DMS153 treated with DMSO at 0.1 percent for 48 hours (cell line): ENCODE measurements at regions not wholly inside any gene's neighbourhood (a gene's known extent, or its start where the extent isn't known, plus 50 kb on each side); places are given as distances from the start of the nearest gene placed in this dataset.

Experiments
- DNase-seq: peaks from one replicate; lab custom pipeline; 2025; ENCODE audit not compliant: unreplicated experiment; lab: John Stamatoyannopoulos, UW

DNA sequence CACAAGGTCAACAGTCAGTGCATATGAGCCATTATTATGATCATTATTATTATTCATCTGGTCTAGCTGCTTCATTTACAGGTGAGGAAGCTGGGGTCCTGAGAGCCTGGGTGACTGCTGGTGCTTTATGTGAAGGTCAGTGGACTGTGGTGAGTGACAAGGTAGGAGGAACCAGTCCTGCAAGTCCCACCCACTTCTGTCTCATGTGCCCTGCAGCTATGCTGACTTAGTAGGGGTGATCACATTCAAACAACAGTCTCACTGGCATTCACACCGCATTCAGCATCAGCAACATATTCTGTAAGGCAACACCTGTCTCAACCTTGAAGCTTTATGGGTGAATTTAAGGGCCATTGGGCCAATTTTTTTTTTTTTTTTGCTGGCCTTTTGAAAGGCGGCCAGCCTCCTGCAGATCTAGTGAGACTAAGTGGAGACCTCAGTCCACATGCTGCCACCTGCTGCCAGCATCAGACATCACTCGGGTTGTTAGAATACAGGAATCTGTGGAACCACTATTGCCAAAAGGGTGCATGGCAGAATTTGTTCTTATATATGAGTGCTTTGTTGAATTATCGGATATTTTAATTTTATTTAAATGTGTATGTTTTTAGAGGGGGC is 59.9 kb upstream of the CACNA1E start:
- DNase-seq: peak; percentile 52

DNA sequence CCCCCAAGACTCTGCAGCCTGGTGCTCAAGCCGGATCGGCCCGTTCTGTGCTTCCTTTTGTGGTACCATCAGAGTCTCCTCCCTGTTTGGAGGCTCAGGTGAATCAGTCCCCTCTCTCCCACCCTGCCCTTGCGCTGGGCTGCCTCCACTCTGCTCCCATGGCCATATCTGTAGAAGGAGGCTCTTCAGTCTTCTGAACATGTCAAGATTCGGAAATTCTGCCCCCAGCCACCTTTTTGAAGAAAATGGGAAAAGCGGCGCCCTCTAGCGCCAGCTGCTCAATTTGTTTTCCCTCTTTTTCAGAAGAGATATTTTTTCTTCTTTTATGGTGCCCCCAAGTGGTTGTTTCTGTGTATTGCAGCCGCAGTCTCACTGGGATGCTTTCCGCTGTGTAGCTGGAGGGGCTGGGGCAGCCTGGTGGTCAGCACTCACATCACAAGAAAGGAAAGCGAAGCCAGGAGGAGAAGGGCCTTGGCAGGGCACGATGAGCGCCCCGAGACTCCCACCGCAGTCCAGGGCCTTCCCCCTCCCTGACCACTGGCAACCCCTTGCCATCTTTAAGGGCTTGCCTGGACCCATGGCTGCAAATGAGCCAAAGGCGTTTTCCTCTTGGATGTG is 58.4 kb upstream of the CACNA1E start:
- DNase-seq: peak; percentile 86

DNA sequence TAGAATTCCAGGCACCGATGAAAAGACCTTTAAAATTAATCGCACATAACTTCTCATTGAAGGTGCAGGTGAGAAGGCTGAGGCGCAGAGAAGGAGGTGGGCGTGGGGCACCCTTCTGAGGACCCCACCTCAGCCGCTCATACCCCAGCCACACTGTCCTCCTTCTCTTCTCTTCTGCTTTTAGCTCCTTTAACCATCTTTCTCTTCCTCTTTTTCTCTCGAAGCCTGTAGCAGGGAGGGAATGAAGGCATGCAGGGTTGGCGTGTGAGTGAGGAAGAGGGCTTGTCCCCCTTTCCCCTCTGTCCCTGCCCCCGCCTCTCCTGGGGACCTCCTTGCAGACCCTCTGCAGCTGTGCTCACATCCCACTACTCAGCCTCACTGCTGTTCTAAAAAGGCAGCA is 57.8 kb upstream of the CACNA1E start:
- no peak for DNase-seq

DNA sequence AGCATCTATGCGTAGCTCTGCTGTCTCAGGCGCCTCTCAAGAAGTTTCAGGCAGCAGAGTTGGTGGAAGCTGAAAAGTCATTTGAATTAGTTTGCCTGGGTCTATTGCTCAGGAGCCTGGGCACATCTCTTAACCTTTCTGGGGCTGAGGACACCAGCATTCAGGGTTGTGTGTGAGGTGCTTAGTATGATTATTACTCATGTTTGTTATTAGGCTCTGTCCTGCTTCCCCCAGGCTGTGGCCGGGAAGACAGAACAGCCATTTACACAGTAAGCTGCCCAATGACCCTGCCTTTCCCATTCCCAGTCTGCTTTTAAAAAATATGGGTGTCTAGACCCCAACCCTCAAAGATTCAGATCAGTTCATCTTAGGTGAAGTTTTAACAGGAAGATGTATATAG is 53.9 kb upstream of the CACNA1E start:
- DNase-seq: no peak

DNA sequence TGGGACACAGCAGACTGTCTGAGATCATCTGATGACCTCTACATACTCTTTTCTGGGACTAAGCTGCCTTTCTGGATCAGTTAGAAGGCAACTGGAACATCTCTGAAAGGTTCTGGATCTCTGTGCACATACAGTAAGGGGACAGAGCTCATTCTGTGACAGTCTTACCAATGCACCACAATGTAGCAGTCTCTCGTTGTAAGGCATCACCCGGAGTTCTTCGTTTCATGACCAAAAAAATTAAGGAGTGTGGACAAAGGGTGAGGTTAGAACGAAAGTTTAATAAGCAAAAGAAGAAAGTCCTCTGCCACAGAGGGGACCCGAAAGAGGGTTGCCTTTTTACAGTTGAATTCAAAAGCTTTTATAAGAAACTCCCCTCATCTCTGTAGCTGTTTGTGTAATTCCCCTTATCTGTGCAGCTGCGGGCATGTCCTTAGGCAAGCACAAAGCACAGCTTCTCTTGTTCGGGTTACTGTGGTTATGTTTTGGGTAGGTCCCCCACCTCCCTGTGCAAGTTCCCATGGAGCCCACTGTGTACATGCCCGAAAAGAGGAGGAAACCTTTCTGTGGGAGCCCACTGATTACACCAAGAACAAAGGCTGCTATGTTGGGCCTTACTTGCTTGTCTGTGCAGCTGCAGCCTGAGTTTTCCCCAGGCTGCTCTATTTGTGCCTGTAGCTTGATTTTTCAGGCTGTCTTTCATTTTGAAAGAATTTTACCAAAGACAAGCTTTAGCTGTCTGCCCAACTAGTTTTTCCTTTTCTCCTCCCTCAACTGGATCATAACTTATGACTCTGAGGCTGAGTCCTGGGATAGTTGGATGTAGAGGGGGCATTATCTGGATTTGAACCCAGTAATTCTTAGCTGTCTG is 53.1 kb upstream of the CACNA1E start:
- DNase-seq: no peak
